HEK293T (cell line): ENCODE measurements at regions not wholly inside any gene's neighbourhood (a gene's known extent, or its start where the extent isn't known, plus 50 kb on each side); places are given as distances from the start of the nearest gene placed in this dataset.

Experiments used
- ARNT ChIP-seq: fragments of 450-650 bp; IDR thresholded peaks from 2 replicates; pipeline ENCODE4 v1.6.1; 2017; ENCODE audit warnings: mild to moderate bottlenecking
- CTBP1 ChIP-seq: fragments of 450-650 bp; IDR thresholded peaks from 2 replicates; pipeline ENCODE4 v1.6.1; 2016; ENCODE audit warnings: borderline replicate concordance
- ELF4 ChIP-seq: fragments of 450-650 bp; IDR thresholded peaks from 2 replicates; pipeline ENCODE4 v1.6.1; 2017; ENCODE audit warnings: antibody characterized with exemption
- FOXK2 ChIP-seq: fragments of 450-650 bp; IDR thresholded peaks from 2 replicates; pipeline ENCODE4 v1.6.1; 2016; ENCODE audit warnings: mild to moderate bottlenecking
- FOXM1 ChIP-seq: fragments of 450-650 bp; IDR thresholded peaks from 2 replicates; pipeline ENCODE4 v1.6.1; 2017; ENCODE audit warnings: mild to moderate bottlenecking, borderline replicate concordance
- L3MBTL2 ChIP-seq: fragments of 450-650 bp; conservative IDR thresholded peaks from 2 replicates; pipeline ENCODE4 v1.6.1; 2016; ENCODE audit warnings: mild to moderate bottlenecking
- SP1 ChIP-seq: fragments of 450-650 bp; IDR thresholded peaks from 2 replicates; pipeline ENCODE4 v1.6.1; 2017
- SUZ12 ChIP-seq: fragments of 450-650 bp; IDR thresholded peaks from 2 replicates; pipeline ENCODE4 v1.6.1; 2016; ENCODE audit warnings: mild to moderate bottlenecking
- TARDBP ChIP-seq: fragments of 450-650 bp; IDR thresholded peaks from 2 replicates; pipeline ENCODE4 v1.6.1; 2016
- ZNF384 ChIP-seq: fragments of 450-650 bp; IDR thresholded peaks from 2 replicates; pipeline ENCODE4 v1.6.1; 2016

GRCh38 chr4:126954537-126955291 lies 678.0 kb upstream of the INTU start:
- TF ChIP-seq SUZ12 (no peak), ARNT (no peak), TARDBP (no peak), FOXK2 (no peak), L3MBTL2 (no peak), ELF4 (no peak), SP1 (no peak), FOXM1 (no peak), CTBP1 (no peak), ZNF384 (no peak)
